ENCODE measurements at regions not wholly inside any gene's neighbourhood (a gene's known extent, or its start where the extent isn't known, plus 50 kb on each side); places are given as distances from the start of the nearest gene placed in this dataset.

- DNase-seq (ENCODE audit: low read depth) = peak; percentile 87
These were observed 404.7 kb downstream of the IRS2 start for GRCh38 chr13:109381546-109382180.

GRCh38 chr13:109380457-109380856 is 405.9 kb downstream of the IRS2 start:
- H3K4me3 ChIP-seq (ENCODE audit: low read depth, low read length) = no peak overlapping the region
- TF ChIP-seq, protein P1, sequence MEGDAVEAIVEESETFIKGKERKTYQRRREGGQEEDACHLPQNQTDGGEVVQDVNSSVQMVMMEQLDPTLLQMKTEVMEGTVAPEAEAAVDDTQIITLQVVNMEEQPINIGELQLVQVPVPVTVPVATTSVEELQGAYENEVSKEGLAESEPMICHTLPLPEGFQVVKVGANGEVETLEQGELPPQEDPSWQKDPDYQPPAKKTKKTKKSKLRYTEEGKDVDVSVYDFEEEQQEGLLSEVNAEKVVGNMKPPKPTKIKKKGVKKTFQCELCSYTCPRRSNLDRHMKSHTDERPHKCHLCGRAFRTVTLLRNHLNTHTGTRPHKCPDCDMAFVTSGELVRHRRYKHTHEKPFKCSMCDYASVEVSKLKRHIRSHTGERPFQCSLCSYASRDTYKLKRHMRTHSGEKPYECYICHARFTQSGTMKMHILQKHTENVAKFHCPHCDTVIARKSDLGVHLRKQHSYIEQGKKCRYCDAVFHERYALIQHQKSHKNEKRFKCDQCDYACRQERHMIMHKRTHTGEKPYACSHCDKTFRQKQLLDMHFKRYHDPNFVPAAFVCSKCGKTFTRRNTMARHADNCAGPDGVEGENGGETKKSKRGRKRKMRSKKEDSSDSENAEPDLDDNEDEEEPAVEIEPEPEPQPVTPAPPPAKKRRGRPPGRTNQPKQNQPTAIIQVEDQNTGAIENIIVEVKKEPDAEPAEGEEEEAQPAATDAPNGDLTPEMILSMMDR (conservative IDR thresholded peaks at IDR 0.05; ENCODE audit: low read depth, low read length) = no peak
- no peak for DNase-seq (ENCODE audit: low read depth)

More at GRCh38 chr13:109381546-109382180, 404.7 kb downstream of the IRS2 start:
- no peak overlapping the region for H3K4me3 ChIP-seq (ENCODE audit: low read depth, low read length)
- TF ChIP-seq, protein P1 (conservative IDR thresholded peaks at IDR 0.05; ENCODE audit: low read depth, low read length) = no peak

DNA sequence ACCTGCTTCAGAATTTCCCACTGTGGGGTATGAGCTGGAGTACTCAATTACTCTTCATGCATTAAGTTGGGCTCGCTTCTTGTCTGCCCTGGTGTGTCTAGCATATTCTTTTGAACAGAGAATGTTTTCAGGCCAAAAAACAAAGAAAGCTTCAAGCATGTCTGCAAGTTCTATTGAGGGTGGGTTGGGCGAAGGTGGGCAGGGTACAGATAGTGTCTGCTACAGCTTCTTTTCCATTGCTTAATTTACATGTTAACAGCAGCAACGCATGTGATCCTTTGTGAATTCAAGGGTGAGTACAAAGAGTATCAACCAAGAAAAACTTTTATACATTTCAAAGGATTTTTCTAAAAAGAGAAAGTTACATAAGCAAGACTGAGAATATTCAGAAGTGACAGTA is 406.5 kb downstream of the IRS2 start:
- TF ChIP-seq, protein P1 (conservative IDR thresholded peaks at IDR 0.05; ENCODE audit: low read depth, low read length) = no peak
- DNase-seq (ENCODE audit: low read depth) = no peak
- no peak overlapping the region for H3K4me3 ChIP-seq (ENCODE audit: low read depth, low read length)

DNA sequence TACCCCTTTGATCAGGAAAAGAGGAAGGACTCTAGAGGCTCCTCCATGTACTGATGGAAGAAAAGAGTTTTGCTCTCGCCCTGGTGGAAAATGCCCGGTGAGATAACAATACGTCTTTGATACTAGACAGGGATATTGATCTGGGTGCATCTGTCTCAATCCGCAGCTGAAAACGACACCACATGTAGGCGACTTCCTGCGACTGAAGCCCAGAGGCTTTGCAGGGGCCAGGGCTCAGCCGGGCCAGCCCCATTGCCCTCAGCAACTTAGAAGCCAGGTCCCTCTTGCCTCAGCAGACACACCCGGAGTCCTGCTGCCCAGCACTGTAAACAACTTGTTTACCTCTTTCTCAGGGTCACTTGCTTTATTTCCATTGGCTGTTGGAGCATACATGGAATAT is 409.4 kb downstream of the IRS2 start:
- TF ChIP-seq, protein P1 (conservative IDR thresholded peaks at IDR 0.05; ENCODE audit: low read depth, low read length) = no peak
- no peak for DNase-seq (ENCODE audit: low read depth)
- no peak overlapping the region for H3K4me3 ChIP-seq (ENCODE audit: low read depth, low read length)

DNA sequence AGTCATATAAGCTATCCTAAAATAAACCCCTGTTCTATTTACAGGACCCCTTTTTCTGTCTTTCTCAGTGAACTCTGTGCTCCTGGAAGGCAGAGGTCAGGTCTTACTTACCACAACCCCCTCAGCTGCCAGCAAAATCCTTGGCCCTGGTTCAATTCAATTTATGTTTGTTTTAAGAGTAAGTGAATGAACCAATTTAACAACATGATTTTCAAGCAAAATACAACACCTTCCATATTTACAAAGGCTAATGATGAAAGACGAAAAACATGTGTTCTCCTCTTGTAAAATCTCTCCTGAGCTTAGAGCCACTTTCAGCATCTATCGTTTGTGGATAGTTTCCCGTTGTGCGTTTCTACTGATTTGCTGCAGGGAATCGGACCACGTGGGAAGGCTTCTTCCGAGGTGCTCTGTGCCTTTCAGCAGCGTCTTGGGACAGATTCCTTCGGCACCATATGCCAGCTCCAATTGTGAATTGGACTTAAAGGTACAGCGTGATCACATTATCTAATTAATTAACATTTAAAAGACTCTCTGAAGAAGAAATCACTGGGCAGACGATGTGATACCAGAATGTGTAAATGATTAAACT is 411.7 kb downstream of the IRS2 start:
- no peak overlapping the region for H3K4me3 ChIP-seq (ENCODE audit: low read depth, low read length)
- TF ChIP-seq, protein P1 (conservative IDR thresholded peaks at IDR 0.05; ENCODE audit: low read depth, low read length) = no peak
- DNase-seq (ENCODE audit: low read depth) = no peak

DNA sequence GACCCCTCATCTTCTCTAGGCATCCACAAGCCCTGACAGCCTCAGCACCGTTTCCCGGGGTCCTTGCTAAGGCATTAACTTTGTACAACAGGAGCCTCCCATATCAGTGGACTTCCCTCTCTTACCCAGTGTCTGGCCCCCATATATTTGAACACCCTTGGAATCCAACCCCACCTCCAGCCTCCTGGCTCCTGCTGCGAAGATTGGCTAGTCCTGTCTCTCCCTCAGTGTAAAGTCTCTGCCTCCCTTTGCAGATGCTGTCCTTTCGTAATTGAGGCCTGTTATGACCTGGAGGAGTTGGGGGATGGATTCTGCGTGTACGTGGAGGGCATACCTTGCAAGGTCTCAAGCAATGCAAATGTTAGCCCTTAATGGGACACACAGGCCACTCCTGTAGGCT is 413.7 kb downstream of the IRS2 start:
- H3K4me3 ChIP-seq (ENCODE audit: low read depth, low read length) = no peak overlapping the region

More for the DNA sequence above, 413.7 kb downstream of the IRS2 start:
- DNase-seq (ENCODE audit: low read depth) = no peak
- TF ChIP-seq, protein P1 (conservative IDR thresholded peaks at IDR 0.05; ENCODE audit: low read depth, low read length) = no peak

All from choroid plexus epithelial cell (primary cell).